ENCODE measurements at regions not wholly inside any gene's neighbourhood (a gene's known extent, or its start where the extent isn't known, plus 50 kb on each side); places are given as distances from the start of the nearest gene placed in this dataset.

DNA sequence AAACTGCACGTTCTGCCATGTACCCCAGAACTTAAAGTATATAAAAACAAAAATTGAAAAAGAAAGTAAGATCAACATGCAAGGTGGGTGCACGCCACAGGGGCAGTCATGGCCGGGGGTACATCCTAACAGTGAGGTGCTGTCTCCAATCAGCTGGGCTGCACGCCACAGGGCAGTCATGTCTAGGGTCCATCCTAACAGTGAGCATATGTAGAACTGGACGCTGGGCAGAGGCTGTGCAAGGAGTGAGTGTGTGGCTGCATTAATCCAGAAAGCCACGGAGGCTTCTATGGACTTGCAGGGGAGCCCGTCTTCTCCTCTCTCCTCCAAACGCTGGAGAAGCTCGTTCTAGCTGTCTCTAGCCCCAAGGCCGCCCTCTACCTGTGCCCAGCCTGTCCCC is 1105.0 kb downstream of the BRD1 start:
- H3K36me3 ChIP-seq (ENCODE audit: low read depth), result no peaks in the 10 kb centered on the region
- no peak overlapping the region for H3K27ac ChIP-seq (ENCODE audit: poor library complexity, severe bottlenecking)
- H3K27me3 ChIP-seq (ENCODE audit: insufficient read depth, poor library complexity, severe bottlenecking), result no peaks in the 10 kb centered on the region
- DNase-seq (ENCODE audit: low spot score) (peak; percentile 25), ATAC-seq (ENCODE audit: low read depth) (no peak)
- H3K9me3 ChIP-seq (ENCODE audit: severe bottlenecking), result peaks cover 2% of the 10 kb centered on the region
- H3K4me3 ChIP-seq (ENCODE audit: severe bottlenecking), result no peak overlapping the region
- no peaks in the 10 kb centered on the region for H3K4me1 ChIP-seq (ENCODE audit: insufficient read depth, poor library complexity, severe bottlenecking)
- TF ChIP-seq, protein P1, sequence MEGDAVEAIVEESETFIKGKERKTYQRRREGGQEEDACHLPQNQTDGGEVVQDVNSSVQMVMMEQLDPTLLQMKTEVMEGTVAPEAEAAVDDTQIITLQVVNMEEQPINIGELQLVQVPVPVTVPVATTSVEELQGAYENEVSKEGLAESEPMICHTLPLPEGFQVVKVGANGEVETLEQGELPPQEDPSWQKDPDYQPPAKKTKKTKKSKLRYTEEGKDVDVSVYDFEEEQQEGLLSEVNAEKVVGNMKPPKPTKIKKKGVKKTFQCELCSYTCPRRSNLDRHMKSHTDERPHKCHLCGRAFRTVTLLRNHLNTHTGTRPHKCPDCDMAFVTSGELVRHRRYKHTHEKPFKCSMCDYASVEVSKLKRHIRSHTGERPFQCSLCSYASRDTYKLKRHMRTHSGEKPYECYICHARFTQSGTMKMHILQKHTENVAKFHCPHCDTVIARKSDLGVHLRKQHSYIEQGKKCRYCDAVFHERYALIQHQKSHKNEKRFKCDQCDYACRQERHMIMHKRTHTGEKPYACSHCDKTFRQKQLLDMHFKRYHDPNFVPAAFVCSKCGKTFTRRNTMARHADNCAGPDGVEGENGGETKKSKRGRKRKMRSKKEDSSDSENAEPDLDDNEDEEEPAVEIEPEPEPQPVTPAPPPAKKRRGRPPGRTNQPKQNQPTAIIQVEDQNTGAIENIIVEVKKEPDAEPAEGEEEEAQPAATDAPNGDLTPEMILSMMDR (IDR thresholded peaks at IDR 0.05; ENCODE audit: poor library complexity, severe bottlenecking), result no peak

DNA sequence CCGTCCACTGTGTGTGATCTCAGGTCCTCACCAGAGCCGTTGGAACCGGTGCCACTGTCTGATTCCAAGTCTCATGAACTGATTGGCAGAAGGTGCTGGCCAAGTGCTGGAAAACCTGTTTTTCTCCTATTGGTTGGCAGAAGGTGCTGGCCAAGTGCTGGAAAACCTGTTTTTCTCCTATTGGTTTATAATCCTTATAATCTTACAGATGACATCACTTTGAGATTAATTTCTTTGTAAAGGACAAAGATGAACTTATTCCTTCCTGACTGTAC is 1106.3 kb downstream of the BRD1 start:
- DNase-seq (ENCODE audit: low spot score) (no peak), ATAC-seq (ENCODE audit: low read depth) (no peak)
- H3K36me3 ChIP-seq (ENCODE audit: low read depth), result no peaks in the 10 kb centered on the region
- TF ChIP-seq, protein P1 (IDR thresholded peaks at IDR 0.05; ENCODE audit: poor library complexity, severe bottlenecking), result no peak
- H3K4me1 ChIP-seq (ENCODE audit: insufficient read depth, poor library complexity, severe bottlenecking), result no peaks in the 10 kb centered on the region
- H3K4me3 ChIP-seq (ENCODE audit: severe bottlenecking), result no peak overlapping the region
- H3K27me3 ChIP-seq (ENCODE audit: insufficient read depth, poor library complexity, severe bottlenecking), result no peaks in the 10 kb centered on the region
- no peaks in the 10 kb centered on the region for H3K9me3 ChIP-seq (ENCODE audit: severe bottlenecking)
- H3K27ac ChIP-seq (ENCODE audit: poor library complexity, severe bottlenecking), result no peak overlapping the region

DNA sequence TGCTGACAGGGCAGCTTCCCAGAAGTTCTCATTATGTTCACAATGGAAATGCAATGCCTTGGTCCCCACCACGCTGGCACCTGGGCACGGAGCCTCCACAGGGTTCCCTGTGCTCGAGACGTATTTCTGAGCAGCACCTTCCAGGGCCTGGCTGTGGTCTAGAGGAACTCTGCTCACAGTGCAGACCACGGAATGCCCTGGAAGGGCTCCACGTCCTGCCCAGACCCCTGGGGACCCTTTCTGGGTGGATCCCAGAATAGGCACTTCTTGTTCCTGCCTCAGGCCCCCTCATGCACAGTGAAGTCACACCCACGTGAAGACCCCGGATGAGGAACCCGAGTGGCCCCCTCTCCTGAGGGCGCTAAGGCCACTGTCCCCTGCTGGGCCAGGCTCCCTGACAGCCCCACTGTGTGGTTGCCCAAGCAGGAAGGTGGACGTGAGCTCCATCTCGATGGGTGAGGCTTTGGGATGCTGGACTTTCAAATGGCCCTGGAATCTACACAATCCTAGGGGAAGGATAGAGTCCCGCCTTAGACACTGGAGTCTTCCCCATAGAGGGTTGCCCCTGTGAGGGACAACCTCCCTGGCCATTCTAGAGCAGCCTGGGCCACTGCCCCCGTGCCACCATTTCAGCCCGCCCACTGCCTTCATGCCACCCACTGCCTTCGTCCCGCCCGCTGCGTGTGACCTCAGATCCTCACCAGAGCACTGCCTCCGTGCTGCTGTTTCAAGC is 1106.8 kb downstream of the BRD1 start:
- no peak for ATAC-seq (ENCODE audit: low read depth)
- no peaks in the 10 kb centered on the region for H3K36me3 ChIP-seq (ENCODE audit: low read depth)
- TF ChIP-seq, protein P1 (IDR thresholded peaks at IDR 0.05; ENCODE audit: poor library complexity, severe bottlenecking), result no peak
- DNase-seq (ENCODE audit: low spot score), result peak; percentile 31
- H3K27me3 ChIP-seq (ENCODE audit: insufficient read depth, poor library complexity, severe bottlenecking), result no peaks in the 10 kb centered on the region
- no peaks in the 10 kb centered on the region for H3K9me3 ChIP-seq (ENCODE audit: severe bottlenecking)
- no peak overlapping the region for H3K4me3 ChIP-seq (ENCODE audit: severe bottlenecking)
- no peaks in the 10 kb centered on the region for H3K4me1 ChIP-seq (ENCODE audit: insufficient read depth, poor library complexity, severe bottlenecking)
- no peak overlapping the region for H3K27ac ChIP-seq (ENCODE audit: poor library complexity, severe bottlenecking)

DNA sequence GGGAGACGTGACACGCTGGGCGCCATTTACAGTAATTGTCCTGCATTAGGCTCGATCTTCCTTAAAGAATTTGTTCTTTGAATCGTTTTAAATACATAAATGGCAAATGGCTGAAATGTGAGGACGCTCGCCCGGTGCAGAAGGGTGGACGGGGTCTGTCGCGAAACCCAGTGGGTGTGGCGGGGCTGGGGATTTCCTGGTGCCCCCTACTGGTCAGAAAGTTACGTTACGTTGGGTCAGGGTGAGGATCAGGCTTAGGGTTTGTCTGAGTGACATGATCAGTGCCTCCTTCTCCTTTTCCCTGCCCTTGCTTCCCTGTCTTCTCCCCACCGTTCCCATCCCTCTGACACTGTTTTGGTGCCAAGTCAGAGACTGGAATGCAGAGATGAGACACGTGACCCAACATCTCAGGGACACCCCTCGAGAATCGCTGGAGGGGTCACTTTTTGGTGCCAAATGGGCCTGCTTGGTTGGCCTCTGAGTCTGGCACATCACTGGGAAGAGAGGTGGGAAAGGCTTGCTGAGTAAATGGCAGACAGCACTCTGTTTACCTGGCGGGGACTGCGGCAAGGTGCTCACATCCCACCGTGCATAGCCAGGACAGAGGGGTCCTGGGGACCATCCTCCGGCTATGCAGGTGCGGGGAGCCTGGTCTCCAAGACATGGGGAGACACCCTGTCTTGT is 1107.6 kb downstream of the BRD1 start:
- H3K27me3 ChIP-seq (ENCODE audit: insufficient read depth, poor library complexity, severe bottlenecking), result no peaks in the 10 kb centered on the region
- TF ChIP-seq, protein P1 (IDR thresholded peaks at IDR 0.05; ENCODE audit: poor library complexity, severe bottlenecking), result no peak
- H3K9me3 ChIP-seq (ENCODE audit: severe bottlenecking), result no peaks in the 10 kb centered on the region
- no peaks in the 10 kb centered on the region for H3K36me3 ChIP-seq (ENCODE audit: low read depth)
- H3K27ac ChIP-seq (ENCODE audit: poor library complexity, severe bottlenecking), result no peak overlapping the region
- H3K4me3 ChIP-seq (ENCODE audit: severe bottlenecking), result no peak overlapping the region
- DNase-seq (ENCODE audit: low spot score), result no peak
- ATAC-seq (ENCODE audit: low read depth), result no peak
- H3K4me1 ChIP-seq (ENCODE audit: insufficient read depth, poor library complexity, severe bottlenecking), result no peaks in the 10 kb centered on the region
